Pancreas (tissue), 10 donors: ENCODE measurements at regions not wholly inside any gene's neighbourhood (a gene's known extent, or its start where the extent isn't known, plus 50 kb on each side); places are given as distances from the start of the nearest gene placed in this dataset.

Experiments used
- ATAC-seq, 4 donors: fragments of 200-7000 bp; cut with Tn5 transposase; one replicate each; pipeline versions ENCODE4 v1.8.0 to v1.9.1; 2020; ENCODE audit warnings: mild to moderate bottlenecking in 4 of 4, moderate library complexity in 4 of 4
- DNase-seq, 6 donors: peaks; one replicate each; pipeline ENCODE4 v3.0.0-alpha.2; 2020
- FAIRE-seq: peaks from 2 replicates; lab custom pipeline; 2012; peaks lifted over from hg19 to GRCh38; lab: Jason Lieb, UNC
- H3K27ac ChIP-seq, 4 donors: fragments of 200-600 bp; sonication (generic); 1 replicate in 3 of 4; 2 replicates in 1 of 4; pipeline versions ENCODE4 v1.5.0 to v1.8.0; 2020
- H3K27me3 ChIP-seq, 4 donors: fragments of 200-600 bp; one replicate each; pipeline ENCODE4 v1.8.0; 2021
- H3K36me3 ChIP-seq, 3 donors: fragments of 200-600 bp; sonication (generic) in 1 of 3; one replicate each; pipeline versions ENCODE4 v1.5.0 to v1.8.0; 2020 to 2021
- H3K4me1 ChIP-seq, 3 donors: fragments of 200-600 bp; one replicate each; pipeline ENCODE4 v1.8.0; 2021
- H3K4me3 ChIP-seq, 4 donors: fragments of 200-600 bp; sonication (generic) in 2 of 4; one replicate each; pipeline versions ENCODE4 v1.5.0 to v1.8.0; 2020 to 2021
- H3K9me3 ChIP-seq, 4 donors: fragments of 200-600 bp; one replicate each; pipeline ENCODE4 v1.8.0; 2021
- CTCF ChIP-seq, 4 donors: fragments of 200-600 bp; sonication (generic) in 3 of 4; IDR thresholded peaks; one replicate each; pipeline versions ENCODE4 v1.5.0 to v1.8.0; 2021; ENCODE audit warnings: antibody characterized with exemption in 4 of 4
- WGBS, 2 donors: extraction: QIAGEN DNeasy Blood & Tissue Kit; methylation state at CpG; one replicate each; pipeline ENCODE4 v1.1.7; 2013; 5-methylcytosine and 5-hydroxymethylcytosine counted together
- intact Hi-C, 3 donors: fragments of 100-400 bp; cut with DNase I; formaldehyde crosslinking; loops; one replicate each; pipeline versions ENCODE4 v1.11.1 to v1.14.2; 2022
- donor health status: healthy with polysubstance abuse.
- donor health status: DM: no; HTN: no; CAD: no; lungs with moderate emphysema.
- donor health status: DM: no; HTN: no; CAD: no.
- donor health status: control.
- donor health status: control.
- donor health status: Bipolar disorder and iron deficiency.
- donor health status: DM: yes; HTN: yes; CAD: no.
- donor health status: DM: no; HTN: no; CAD: no.
- donor health status: DM: no; HTN: no; CAD: no.
- donor health status: DM: yes; HTN: yes; CAD: no.

GRCh38 chr2:2702385-2702784, 371.3 kb upstream of the MYT1L start:
- Histone ChIP-seq H3K27ac (no peak overlapping the region), H3K9me3 (no peaks in the 10 kb centered on the region), H3K4me3 (no peak overlapping the region), H3K27me3 (peaks cover 0 to 2% (median 0%) of the 10 kb centered on the region in 4 donors), H3K36me3 (no peaks in the 10 kb centered on the region), H3K4me1 (no peaks in the 10 kb centered on the region)
- FAIRE-seq (no peak), DNase-seq (no peak), ATAC-seq (no peak)
- WGBS, 2 donors = 54 to 74% methylated on average over 9 of the region's 9 CpGs
- TF ChIP-seq CTCF (IDR thresholded peaks at IDR 0.05) = no peak
- intact Hi-C loops = no loop called here

GRCh38 chr2:2701813-2702212, 370.7 kb upstream of the MYT1L start:
- Histone ChIP-seq H3K27me3 (no peaks in the 10 kb centered on the region), H3K36me3 (no peaks in the 10 kb centered on the region)
- no peak for FAIRE-seq

GRCh38 chr2:2701176-2701781, 370.2 kb upstream of the MYT1L start:
- 64 to 78% methylated on average over 22 of the region's 22 CpGs for WGBS, 2 donors
- ATAC-seq (no peak), FAIRE-seq (no peak), DNase-seq (no peak)
- no peak overlapping the region for H3K27ac ChIP-seq
- H3K36me3 ChIP-seq = no peaks in the 10 kb centered on the region
- H3K9me3 ChIP-seq = no peaks in the 10 kb centered on the region
- no peaks in the 10 kb centered on the region for H3K4me1 ChIP-seq
- no peaks in the 10 kb centered on the region for H3K27me3 ChIP-seq
- no peak overlapping the region for H3K4me3 ChIP-seq
- intact Hi-C loops = no loop called here
- TF ChIP-seq CTCF (IDR thresholded peaks at IDR 0.05) = no peak

More at GRCh38 chr2:2701813-2702212, 370.7 kb upstream of the MYT1L start:
- no peak for DNase-seq
- no peak for ATAC-seq
- intact Hi-C loops = no loop called here
- no peaks in the 10 kb centered on the region for H3K4me1 ChIP-seq
- WGBS, 2 donors = 49 to 54% methylated on average over 8 of the region's 8 CpGs
- H3K27ac ChIP-seq = no peak overlapping the region
- H3K4me3 ChIP-seq = no peak overlapping the region
- no peaks in the 10 kb centered on the region for H3K9me3 ChIP-seq
- TF ChIP-seq CTCF (IDR thresholded peaks at IDR 0.05) = no peak

- Histone ChIP-seq H3K4me1 (no peaks in the 10 kb centered on the region), H3K4me3 (no peak overlapping the region), H3K27me3 (peaks cover 0 to under 1% (median 0%) of the 10 kb centered on the region in 4 donors), H3K9me3 (no peaks in the 10 kb centered on the region), H3K36me3 (no peaks in the 10 kb centered on the region), H3K27ac (no peak overlapping the region)
- DNase-seq (peak in 1 of 6 donors; percentile 5), ATAC-seq (peak in 1 of 4 donors; percentile 22), FAIRE-seq (no peak)
- 43 to 49% methylated on average over 8 to 9 of the region's 9 CpGs for WGBS, 2 donors
- no peak for TF ChIP-seq CTCF (IDR thresholded peaks at IDR 0.05)
- intact Hi-C loops = no loop called here
Measured at GRCh38 chr2:2699121-2699505, 368.0 kb upstream of the MYT1L start.
